ENCODE measurements at regions not wholly inside any gene's neighbourhood (a gene's known extent, or its start where the extent isn't known, plus 50 kb on each side); places are given as distances from the start of the nearest gene placed in this dataset.

GRCh38 chr6:137358273-137358672 lies 135.9 kb downstream of the OLIG3 start:
- TF ChIP-seq EZH2 (IDR thresholded peaks at IDR 0.05; ENCODE audit: borderline replicate concordance, low read depth, low read length, severe bottlenecking) (no peak), CTCF (IDR thresholded peaks at IDR 0.05; ENCODE audit: borderline replicate concordance, extremely low read depth, low read length, poor library complexity, severe bottlenecking) (no peak)

All from DND-41 (cell line).